CD4-positive, alpha-beta T cell treated with Interleukin-6 at 100 ng/mL for 8 hours (primary cell): ENCODE measurements at regions not wholly inside any gene's neighbourhood (a gene's known extent, or its start where the extent isn't known, plus 50 kb on each side); places are given as distances from the start of the nearest gene placed in this dataset.

Experiments used
- DNase-seq: peaks from one replicate; pipeline ENCODE4 v3.0.0-alpha.2; 2020; ENCODE audit warnings: mixed read lengths, low spot score

DNA sequence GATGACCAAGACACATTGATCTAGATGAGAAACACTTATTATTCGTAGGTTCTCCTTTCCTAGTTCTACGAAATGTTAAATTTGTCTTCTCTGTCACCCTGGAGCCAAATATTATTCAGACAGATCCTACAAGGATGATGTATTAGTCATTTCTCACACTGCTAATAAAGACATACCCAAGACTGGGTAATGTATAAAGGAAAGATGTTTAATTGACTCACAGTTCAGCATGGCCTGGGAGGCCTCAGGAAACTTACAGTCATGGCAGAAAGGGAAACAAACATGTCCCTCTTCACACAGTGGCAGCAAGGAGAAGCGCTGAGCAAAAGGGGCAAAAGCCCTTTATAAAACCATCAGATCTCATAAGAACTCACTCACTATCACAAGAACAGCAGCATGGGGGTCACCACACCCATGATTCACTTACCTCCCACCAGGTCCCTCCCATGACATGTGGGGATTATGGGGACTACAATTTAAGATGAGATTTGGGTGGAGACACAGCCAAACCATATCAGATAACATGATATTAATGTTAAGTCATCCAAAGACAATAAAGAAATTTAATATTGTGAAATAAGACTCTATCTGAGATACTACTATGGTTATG lies 1248.8 kb upstream of the SLC10A2 start:
- no peak for DNase-seq

GRCh38 chr13:104314321-104314720 lies 1248.1 kb upstream of the SLC10A2 start:
- DNase-seq = no peak

DNA sequence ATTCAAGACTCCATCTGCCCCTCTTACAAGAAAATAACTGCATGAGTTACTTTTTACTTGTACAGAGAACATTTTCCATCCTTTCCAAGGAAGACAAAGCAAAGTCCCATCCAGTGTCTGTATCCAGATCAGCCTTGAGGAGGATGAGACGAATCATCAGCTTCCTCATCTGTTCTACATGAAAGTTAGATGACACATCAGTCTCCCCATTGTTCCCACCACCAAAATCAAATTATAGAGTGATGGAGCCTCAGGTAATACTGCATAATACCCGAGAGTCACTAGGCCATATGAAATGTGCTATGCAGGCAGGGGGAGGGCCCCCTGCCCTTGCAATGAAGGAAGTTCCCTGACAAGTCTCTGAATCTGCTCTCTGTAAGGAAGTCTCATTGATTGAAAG lies 1244.6 kb upstream of the SLC10A2 start:
- no peak for DNase-seq

GRCh38 chr13:104309431-104309830 lies 1243.2 kb upstream of the SLC10A2 start:
- no peak for DNase-seq

GRCh38 chr13:104301171-104301975 lies 1235.2 kb upstream of the SLC10A2 start:
- no peak for DNase-seq

DNA sequence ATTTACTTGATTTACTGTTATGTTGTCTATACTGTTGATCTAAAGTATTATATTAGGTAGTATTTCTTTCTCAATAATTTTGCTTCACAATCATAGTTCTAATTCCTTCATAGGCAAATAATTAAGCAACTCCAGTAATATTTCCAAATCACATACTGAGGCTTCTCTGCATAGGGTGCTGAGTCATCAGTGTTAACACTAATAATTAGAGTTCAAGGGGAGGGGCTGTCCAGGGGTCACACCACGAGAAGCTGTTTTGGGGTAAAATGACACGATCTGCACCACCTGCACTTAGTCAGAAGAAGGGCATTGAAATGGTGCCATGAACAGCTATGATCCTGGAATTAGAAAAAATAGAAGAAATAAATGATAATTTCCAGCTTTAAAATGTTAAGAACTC lies 1230.9 kb upstream of the SLC10A2 start:
- DNase-seq = no peak

GRCh38 chr13:104296286-104296685 lies 1230.1 kb upstream of the SLC10A2 start:
- DNase-seq = no peak

- DNase-seq = no peak
Measured at GRCh38 chr13:104295537-104295936, 1229.3 kb upstream of the SLC10A2 start.

GRCh38 chr13:104289400-104289799 lies 1223.2 kb upstream of the SLC10A2 start:
- no peak for DNase-seq

DNA sequence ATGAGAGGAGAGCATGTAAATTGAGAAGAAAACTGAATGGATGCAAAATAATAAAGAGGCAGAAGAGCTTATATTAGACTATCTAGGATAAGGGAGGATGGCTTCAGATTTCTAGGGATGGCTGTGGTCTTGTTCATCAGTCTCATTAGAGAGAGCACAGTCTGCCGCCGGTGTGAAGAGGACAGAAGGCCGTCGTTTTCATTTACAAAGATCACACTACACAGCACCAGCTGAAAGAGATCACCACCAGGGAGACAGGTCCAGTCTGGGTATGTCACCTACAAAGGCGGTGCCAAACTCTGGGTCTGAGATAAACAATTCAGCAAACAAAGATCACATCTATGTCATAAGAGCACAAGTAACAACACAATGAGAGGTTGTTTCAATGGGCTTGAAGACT lies 1222.3 kb upstream of the SLC10A2 start:
- DNase-seq = no peak

GRCh38 chr13:104286566-104287290 lies 1220.5 kb upstream of the SLC10A2 start:
- DNase-seq = no peak

GRCh38 chr13:104281910-104282309 lies 1215.7 kb upstream of the SLC10A2 start:
- DNase-seq = no peak

- DNase-seq = no peak
Measured at GRCh38 chr13:104270731-104271130, 1204.5 kb upstream of the SLC10A2 start.

GRCh38 chr13:104267206-104267811 lies 1201.1 kb upstream of the SLC10A2 start:
- no peak for DNase-seq

GRCh38 chr13:104256701-104257100 lies 1190.5 kb upstream of the SLC10A2 start:
- no peak for DNase-seq

- no peak for DNase-seq
Measured at GRCh38 chr13:104253063-104253680, 1187.0 kb upstream of the SLC10A2 start.

DNA sequence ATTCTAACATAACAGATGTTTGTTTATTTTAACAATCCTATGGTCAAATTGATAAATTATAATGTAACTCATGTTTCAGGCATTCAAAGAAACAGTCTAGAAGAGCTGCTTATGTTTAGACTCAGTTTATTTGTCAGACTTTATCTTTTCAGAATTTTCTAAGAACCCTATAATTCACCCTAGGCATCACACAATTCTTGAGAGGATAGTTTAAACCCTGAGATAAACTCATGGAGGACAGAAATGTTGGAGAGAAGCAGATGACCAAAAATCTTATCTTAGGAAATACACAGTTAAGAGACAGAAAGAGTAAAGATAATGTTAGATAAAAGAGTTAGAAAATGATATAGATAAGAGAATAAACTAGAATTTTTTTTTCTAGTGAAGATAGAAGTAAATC lies 1185.7 kb upstream of the SLC10A2 start:
- DNase-seq = no peak

GRCh38 chr13:104246955-104247354 lies 1180.7 kb upstream of the SLC10A2 start:
- DNase-seq = no peak

GRCh38 chr13:104206450-104207044 lies 1140.3 kb upstream of the SLC10A2 start:
- no peak for DNase-seq

- no peak for DNase-seq
Measured at GRCh38 chr13:104204177-104204576, 1138.0 kb upstream of the SLC10A2 start.

DNA sequence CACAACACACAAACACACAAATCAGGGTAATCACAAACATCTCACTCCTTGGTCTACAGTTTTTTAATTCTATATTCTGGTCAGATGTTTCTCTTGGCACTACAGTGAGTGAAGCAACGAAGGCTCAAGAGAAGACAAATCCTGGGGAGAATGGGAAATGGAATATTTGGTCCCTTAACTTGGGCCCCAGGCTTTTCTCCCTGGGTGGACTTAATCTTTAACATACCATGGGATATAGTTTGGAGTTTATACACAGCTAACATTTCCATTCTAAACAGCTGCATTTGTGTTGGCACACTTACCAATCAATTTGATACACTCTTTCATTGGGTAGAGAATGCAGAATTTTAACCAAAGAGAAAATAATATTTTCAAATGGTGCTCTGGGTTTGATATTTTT lies 1132.6 kb upstream of the SLC10A2 start:
- no peak for DNase-seq

- no peak for DNase-seq
Measured at GRCh38 chr13:104196611-104197010, 1130.4 kb upstream of the SLC10A2 start.
